ENCODE measurements at regions not wholly inside any gene's neighbourhood (a gene's known extent, or its start where the extent isn't known, plus 50 kb on each side); places are given as distances from the start of the nearest gene placed in this dataset.

DNA sequence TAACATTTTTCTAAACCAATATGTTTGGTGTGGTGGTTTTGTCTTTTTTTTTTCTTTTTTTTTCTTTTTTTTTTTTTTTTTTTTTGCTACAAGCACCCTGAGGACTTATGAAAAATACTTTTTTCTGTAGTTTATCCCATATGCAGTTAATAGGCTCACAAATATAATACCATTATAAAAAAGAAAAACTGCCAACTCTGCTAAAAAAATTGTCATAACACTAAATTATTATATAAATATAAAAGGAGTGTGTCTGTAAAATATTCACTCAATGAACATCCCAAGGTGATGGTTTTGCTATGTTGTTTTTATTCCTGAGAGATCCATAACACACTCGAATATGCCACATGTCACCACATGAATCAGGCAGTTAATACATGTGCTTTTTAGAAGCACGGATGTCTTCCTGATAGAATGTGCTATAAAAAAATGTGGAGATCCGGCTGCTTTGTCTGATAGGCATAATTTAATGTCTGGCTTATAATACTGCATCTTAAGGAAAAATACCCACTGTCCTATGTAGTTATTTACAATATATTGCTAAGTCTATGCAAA is 110.7 kb upstream of the ZNF507 start:
- Histone ChIP-seq H3K4me2 (ENCODE audit: low read length) (no peak overlapping the region), H3K4me1 (ENCODE audit: insufficient read depth, low read length, poor library complexity, severe bottlenecking) (no peaks in the 10 kb centered on the region), H3K79me2 (ENCODE audit: insufficient read depth, low read depth, low read length) (no peaks in the 10 kb centered on the region), H3K9me2 (ENCODE audit: insufficient read depth, low read length) (no peaks in the 10 kb centered on the region), H3K36me3 (ENCODE audit: insufficient read depth, low read length) (no peaks in the 10 kb centered on the region), H3K27ac (ENCODE audit: low read depth, low read length, poor library complexity, severe bottlenecking) (no peak overlapping the region), H3K9me3 (ENCODE audit: low read length) (no peaks in the 10 kb centered on the region), H2AFZ (ENCODE audit: low read length) (no peak overlapping the region), H3K4me3 (ENCODE audit: low read depth, low read length, poor library complexity, severe bottlenecking) (no peak overlapping the region), H4K20me1 (ENCODE audit: insufficient read depth, low read length) (no peaks in the 10 kb centered on the region)
- ChIA-PET CTCF (ENCODE audit: unreplicated experiment) (no interaction called here), POLR2A (no interaction called here)
- intact Hi-C loops (cut with micrococcal nuclease; ENCODE audit: unreplicated experiment): no loop called here
- DNase-seq (ENCODE audit: low spot score): no peak
- no TSS peak for BruUV-seq (replicated peaks)
- no peak for TF ChIP-seq CTCF (conservative IDR thresholded peaks at IDR 0.05; ENCODE audit: low read length)
- TF ChIP-seq EZH2phosphoT487 (IDR thresholded peaks at IDR 0.05; ENCODE audit: borderline replicate concordance, low read depth, low read length): no peak

GRCh38 chr19:32238076-32238475 is 107.3 kb upstream of the ZNF507 start:
- ChIA-PET CTCF (ENCODE audit: unreplicated experiment) (no interaction called here), POLR2A (interaction anchor here (0.6 kb wide), 1 partner anchor 16 kb away, joined by 3 read pairs; no protein-coding TSS in a partner anchor)
- Histone ChIP-seq H3K4me1 (ENCODE audit: insufficient read depth, low read length, poor library complexity, severe bottlenecking) (no peaks in the 10 kb centered on the region), H3K79me2 (ENCODE audit: insufficient read depth, low read depth, low read length) (no peaks in the 10 kb centered on the region), H3K4me3 (ENCODE audit: low read depth, low read length, poor library complexity, severe bottlenecking) (no peak overlapping the region), H4K20me1 (ENCODE audit: insufficient read depth, low read length) (no peaks in the 10 kb centered on the region), H3K9me2 (ENCODE audit: insufficient read depth, low read length) (no peaks in the 10 kb centered on the region), H2AFZ (ENCODE audit: low read length) (no peak overlapping the region), H3K36me3 (ENCODE audit: insufficient read depth, low read length) (no peaks in the 10 kb centered on the region), H3K4me2 (ENCODE audit: low read length) (no peak overlapping the region), H3K9me3 (ENCODE audit: low read length) (no peaks in the 10 kb centered on the region), H3K27ac (ENCODE audit: low read depth, low read length, poor library complexity, severe bottlenecking) (no peak overlapping the region)
- intact Hi-C loops (cut with micrococcal nuclease; ENCODE audit: unreplicated experiment): no loop called here
- TF ChIP-seq EZH2phosphoT487 (IDR thresholded peaks at IDR 0.05; ENCODE audit: borderline replicate concordance, low read depth, low read length) (no peak), CTCF (conservative IDR thresholded peaks at IDR 0.05; ENCODE audit: low read length) (no peak)
- BruUV-seq (replicated peaks): no TSS peak
- peak; percentile 39 for DNase-seq (ENCODE audit: low spot score)

- H3K27ac ChIP-seq (ENCODE audit: low read depth, low read length, poor library complexity, severe bottlenecking): no peak overlapping the region
- DNase-seq (ENCODE audit: low spot score): no peak
- BruUV-seq (replicated peaks): no TSS peak
- ChIA-PET CTCF (ENCODE audit: unreplicated experiment) (no interaction called here), POLR2A (no interaction called here)
- H3K36me3 ChIP-seq (ENCODE audit: insufficient read depth, low read length): no peaks in the 10 kb centered on the region
- intact Hi-C loops (cut with micrococcal nuclease; ENCODE audit: unreplicated experiment): no loop called here
- H3K9me2 ChIP-seq (ENCODE audit: insufficient read depth, low read length): no peaks in the 10 kb centered on the region
- no peak overlapping the region for H3K4me3 ChIP-seq (ENCODE audit: low read depth, low read length, poor library complexity, severe bottlenecking)
- no peaks in the 10 kb centered on the region for H3K4me1 ChIP-seq (ENCODE audit: insufficient read depth, low read length, poor library complexity, severe bottlenecking)
- no peak overlapping the region for H3K4me2 ChIP-seq (ENCODE audit: low read length)
- no peak for TF ChIP-seq CTCF (conservative IDR thresholded peaks at IDR 0.05; ENCODE audit: low read length)
- TF ChIP-seq EZH2phosphoT487 (IDR thresholded peaks at IDR 0.05; ENCODE audit: borderline replicate concordance, low read depth, low read length): no peak
- H2AFZ ChIP-seq (ENCODE audit: low read length): no peak overlapping the region
- no peaks in the 10 kb centered on the region for H3K9me3 ChIP-seq (ENCODE audit: low read length)
- no peaks in the 10 kb centered on the region for H3K79me2 ChIP-seq (ENCODE audit: insufficient read depth, low read depth, low read length)
- H4K20me1 ChIP-seq (ENCODE audit: insufficient read depth, low read length): no peaks in the 10 kb centered on the region
These were observed 105.1 kb upstream of the ZNF507 start for GRCh38 chr19:32240316-32240715.
